ENCODE measurements at regions not wholly inside any gene's neighbourhood (a gene's known extent, or its start where the extent isn't known, plus 50 kb on each side); places are given as distances from the start of the nearest gene placed in this dataset.
"Not testable (repeated sequence)": the region's sequence is repeated elsewhere in the genome, so short reads cannot be mapped to it uniquely, and the experiment has no call there.

DNA sequence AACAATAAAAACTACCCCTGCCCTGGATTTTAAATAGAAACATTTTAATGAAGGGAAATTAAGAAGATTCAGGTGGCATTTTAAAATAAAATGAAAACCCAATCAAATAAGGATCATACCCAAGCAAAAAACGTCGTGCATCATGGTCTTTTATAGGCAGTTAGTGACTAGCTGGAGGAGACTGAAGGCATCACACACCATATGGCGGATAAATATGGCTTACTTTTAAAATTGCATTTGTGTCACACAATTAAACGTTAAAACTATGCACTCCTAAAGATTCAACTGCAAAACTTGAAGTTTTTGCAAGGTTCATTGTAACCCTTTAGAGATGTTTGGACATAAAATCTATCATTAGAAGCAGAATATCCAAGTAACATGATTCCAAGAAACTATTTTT lies 200.1 kb upstream of the NRG3 start:
- DNase-seq = no peak

DNA sequence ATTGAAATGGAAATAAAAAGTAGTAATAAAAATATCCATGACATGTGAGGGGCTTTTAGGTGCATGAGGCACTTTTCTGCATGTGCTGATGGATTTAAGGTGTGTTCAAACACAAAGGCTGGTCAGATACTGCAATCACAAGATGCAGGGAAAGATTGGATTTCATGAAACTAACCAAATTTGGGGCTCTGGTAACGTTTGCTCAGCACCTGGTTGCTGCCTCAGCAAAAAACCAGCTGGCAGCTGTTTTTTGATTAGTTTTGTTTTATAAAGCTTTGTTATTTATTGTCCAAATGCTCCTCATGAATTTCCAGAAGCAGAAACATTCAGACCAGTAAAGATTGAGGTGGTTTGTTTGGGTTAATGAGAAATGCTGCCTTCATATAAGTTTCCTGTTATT lies 195.7 kb upstream of the NRG3 start:
- no peak for DNase-seq

DNA sequence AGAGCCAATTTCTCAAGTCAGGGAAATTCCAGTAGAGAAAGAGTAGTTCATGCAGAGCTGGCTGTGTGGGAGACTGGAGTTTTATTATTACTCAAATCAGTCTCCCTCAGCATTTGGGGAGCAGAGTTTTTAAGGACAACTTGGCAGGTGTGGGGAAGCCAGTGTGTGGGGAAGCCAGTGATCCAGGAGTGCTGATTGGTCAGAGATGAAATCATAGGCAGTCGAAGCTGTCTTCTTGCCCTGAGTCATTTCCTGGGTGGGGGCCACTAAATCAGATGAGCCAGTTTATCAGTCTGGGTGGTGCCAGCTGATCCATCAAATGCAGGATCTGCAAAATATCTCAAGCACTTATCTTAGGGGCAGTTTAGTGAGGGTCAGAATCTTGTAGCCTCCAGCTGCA lies 194.6 kb upstream of the NRG3 start:
- no peak for DNase-seq

DNA sequence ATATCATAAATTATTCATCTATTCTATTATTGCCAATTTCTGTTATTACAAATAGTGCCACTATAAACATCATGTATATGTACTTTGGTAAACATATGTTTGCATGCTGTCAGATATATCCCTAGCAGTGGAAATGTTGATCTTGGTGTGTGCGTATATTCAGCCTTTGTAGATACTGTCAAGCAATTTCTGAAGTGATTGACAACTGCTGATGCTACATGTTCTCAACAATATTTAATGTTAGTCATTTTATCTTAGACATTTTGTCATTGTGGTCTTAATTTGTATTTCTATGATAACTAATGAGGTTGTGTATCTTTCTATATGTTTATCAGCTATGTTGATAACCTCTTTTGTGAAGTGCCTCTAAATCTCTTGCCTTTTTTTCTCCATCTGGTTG lies 186.5 kb upstream of the NRG3 start:
- no peak for DNase-seq

DNA sequence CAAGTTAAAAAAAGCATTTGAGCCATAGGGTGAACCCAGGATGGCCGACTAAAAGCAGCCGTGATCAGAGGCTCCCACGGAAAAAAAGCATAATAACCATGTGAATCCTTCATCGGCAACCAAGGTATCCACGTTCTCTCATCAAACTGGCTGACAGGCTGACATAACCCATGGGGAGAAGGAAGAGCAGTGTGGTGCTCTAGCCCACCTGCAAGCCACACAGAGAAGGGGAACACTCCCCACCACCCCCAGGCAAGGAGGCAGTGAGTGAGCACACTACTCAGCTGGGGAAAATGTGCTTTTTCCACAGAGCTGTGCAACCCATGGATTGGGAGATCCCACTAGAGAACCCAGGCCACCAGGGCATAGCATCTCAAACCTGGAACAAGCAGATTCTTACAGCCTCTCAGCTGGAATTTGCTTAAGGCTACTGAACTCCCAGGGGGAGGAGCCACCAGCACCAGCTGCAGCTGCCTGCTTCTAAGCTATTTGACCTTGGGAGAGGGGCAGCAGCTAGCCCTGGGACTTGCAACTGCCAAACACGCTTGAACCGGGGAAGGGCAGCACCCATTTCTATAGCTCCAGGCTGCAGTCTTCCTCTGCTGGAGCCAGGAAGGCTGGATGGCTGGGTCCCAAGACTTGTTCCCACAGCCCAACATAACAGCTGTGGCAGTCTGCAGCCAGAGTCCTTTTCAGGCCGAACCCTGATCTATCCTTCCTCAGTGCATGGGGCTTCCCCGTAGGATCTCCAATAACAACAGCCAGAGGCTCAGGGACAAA lies 178.2 kb upstream of the NRG3 start:
- DNase-seq = no peak

DNA sequence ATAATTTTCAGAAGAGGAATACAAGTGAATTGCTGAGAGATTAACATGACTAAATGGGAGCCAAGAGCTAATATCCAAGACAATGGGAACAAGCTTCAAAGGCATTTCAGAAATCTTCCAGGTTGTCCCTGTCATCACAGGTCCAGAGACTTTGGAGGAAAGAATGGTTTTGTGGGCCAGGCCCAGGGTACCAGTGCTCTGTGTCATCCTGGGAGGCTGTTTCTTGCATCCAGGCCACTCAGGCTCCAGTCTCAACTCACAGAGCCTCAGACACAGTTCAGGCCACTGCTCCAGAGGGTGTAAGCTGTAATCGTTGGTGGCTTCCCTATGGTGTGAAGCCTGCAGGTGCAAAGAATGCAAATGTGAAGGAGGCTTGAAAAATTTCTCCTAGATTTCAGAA lies 170.4 kb upstream of the NRG3 start:
- DNase-seq = no peak

DNA sequence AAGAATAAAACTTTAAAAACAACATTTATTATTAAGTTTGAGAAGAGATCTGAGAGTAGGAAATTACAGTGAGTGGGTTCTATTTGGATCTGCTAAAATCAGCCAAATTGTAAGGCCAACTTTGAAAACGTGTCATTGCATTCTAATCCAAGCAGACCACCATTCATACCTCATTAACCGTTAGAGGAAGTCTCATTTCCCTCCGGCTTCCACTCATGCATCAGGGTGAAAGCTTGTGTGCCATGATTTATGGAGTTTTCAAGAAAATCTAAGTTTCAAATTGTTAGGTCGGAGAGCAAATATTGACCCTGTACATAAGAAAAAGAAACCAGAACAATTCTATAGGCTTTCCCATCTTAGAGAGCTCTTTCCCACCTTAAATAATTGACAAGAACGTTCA lies 166.6 kb upstream of the NRG3 start:
- DNase-seq = no peak

DNA sequence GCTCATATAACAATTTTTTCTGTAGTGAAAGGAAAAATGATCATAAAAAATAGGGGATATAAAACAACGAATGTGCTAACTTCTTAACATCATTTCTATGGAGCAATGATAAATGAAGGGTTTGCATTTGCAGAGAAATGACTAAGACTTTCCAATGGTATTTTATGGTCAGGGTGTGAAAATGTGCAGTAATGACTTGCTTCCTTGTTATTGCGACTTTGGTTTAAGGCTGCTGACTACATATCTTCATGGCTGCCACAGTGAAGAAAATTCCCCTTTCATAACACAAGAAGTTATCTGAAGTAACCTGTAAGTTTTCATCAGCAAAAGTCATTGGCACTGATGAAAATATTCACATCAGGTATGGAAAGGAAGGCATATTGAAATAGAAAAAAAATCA lies 166.1 kb upstream of the NRG3 start:
- no peak for DNase-seq

DNA sequence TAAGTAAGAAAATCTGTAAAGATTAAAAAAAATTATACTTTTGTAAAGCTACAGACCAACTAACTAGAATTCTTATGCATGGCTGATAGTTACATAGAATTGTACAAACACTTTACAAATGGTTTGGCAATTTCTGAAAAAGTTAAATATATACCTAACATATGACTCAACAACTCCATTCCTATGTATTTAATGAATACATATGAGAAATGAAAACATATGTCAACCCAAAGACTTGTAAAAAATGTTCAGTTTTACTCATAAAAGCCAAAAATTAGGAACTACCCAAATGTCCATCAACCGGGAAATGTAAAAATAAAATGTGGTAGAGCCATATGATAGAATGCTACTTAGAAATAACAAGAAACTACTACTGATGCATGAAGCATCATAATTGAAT lies 152.6 kb upstream of the NRG3 start:
- DNase-seq = no peak

DNA sequence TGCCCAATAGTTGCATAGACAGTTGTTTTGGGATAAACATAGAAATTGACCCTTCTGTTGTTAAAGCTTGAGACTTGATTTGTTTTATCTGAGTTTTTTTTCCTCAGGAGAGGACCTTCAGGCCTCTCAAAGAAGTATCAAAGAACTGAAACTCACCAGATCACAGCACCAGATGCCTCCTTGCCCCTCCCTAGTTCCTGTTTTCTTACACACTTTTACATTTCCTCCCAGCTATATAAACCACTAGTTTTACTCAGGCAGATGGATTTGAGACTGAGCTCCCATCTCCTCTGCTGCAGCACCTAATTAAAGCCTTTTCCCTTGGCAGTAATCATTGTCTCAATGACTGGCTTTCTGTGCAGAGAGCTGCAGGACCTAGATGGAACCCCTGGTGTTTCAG lies 150.6 kb upstream of the NRG3 start:
- DNase-seq = no peak

DNA sequence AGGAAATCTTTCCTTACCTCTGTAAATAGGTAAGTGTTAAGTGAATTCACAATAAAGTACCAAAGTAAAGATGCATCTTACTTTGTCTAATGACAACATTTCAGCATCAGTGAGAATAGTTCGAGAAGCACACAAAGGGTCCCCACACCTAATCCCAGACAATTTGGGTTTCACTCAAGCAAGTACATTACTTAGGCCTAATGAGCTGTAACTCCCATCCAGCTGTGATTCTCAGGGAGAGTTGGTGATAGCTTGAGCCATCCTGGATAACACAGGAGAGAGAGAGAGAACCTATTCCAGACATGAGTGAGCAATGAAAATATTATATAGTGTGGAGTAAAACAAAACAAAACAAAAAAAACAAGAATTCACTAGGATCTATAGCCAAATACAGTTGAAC lies 149.1 kb upstream of the NRG3 start:
- no peak for DNase-seq

DNA sequence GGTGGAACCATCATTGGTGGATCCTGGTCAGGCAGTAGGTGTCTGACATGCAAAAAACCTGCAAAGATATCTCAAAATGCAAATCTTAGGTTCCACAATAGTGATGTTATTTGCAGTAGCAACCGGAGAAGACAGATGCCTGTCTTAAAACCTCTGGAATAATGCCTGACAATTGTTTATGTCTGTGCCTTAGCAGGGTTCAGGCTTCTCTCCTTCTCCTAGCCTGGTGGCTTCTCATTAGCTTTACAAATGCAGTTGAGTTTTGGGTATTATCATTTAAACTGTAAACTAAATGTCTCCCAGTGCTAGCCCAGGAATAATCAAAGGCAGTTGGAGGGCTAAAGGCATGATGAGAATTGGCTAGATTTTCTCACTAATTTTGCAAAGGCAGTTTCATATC lies 146.3 kb upstream of the NRG3 start:
- DNase-seq = no peak

DNA sequence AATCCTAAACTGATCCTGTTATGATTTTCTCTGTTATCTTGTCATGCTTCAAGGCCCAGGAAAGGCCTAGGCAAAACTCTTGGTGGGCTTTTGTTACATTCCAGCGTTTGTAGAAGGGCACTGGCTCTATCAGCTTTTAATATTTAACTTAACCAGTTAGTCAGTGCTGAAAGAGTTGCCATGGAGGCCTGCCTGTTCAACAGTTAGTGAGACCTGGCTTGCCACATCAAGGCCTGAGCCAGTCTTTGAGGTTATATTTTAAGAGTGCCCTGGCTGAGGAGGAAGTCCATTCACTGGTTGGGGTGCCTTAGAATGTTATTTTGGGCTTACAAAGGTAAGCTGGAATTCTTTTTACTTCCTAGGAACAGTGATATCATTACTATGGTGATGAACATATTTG lies 144.1 kb upstream of the NRG3 start:
- no peak for DNase-seq

DNA sequence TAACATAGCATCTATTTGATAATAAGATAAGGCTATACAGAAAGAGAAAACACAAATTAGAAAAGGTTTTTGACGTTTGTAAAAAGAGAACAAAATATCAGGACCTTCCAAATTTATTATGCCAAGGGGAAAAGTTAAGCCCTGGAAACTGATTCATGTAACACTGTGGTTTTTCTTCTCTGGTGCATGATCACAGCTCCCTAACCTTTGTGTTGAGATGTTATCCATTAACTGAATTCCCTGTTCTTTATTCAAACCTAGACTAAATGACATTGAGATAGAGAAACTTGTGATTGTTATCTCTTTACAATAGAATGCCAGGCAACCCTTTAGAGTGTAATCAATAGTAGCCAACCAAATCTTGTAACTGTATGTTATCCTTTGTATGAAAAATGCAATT lies 141.5 kb upstream of the NRG3 start:
- no peak for DNase-seq

DNA sequence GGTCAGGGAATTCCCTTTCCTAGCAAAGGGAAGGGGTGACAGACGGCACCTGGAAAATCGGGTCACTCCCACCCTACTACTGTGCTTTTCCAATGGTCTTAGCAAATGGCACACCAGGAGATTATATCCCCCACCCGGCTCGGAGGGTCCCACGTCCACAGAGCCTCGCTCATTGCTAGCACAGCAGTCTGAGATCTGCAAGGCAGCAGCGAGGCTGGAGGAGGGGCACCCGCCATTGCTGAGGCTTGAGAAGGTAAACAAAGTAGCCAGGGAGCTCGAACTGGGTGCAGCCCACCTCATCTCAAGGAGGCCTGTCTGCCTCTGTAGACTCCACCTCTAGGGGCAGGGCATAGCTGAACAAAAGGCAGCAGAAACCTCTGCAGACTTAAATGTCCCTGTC lies 139.8 kb upstream of the NRG3 start:
- not testable (repeated sequence) for DNase-seq

DNA sequence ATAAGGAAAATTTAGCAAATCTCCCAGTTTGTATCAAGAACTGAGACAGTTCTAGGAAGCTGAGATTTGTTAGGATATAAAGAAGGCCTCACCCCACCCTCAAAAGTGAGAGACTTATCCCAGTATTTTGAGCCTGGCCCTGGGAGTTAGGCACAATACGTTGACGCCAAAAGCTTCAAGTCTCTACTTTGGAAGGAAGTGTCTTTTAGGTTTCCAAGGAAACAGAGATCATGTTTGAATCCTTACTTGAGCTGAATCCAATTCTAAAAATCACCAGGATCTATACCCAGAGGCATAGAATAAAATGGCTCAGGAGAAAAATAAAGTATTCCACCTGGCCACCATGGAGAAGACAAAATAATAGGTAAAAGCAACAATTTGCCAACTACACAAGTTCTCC lies 115.9 kb upstream of the NRG3 start:
- DNase-seq = no peak

DNA sequence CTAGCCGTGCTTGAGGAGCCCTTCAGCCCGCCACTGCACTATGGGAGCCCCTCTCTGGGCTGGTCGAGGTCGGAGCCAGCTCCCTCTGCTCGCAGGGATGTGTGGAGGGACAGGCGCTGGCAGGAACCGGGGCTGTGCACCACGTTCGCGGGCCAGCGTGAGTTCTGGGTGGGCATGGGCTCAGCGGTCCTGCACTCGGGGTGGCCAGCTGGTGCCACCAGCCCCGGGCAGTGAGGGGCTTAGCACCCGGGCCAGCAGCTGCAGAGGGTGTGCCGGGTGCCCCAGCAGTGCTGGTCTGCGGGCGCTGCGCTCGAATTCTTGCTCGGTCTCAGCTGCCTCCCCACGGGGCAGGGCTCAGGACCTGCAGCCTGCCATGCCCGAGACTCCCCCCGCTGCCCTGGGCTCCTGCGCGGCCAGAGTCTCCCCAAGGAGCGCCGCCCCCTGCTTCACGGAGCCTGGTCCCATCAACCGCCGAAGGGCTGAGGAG lies 90.8 kb upstream of the NRG3 start:
- DNase-seq = no peak

DNA sequence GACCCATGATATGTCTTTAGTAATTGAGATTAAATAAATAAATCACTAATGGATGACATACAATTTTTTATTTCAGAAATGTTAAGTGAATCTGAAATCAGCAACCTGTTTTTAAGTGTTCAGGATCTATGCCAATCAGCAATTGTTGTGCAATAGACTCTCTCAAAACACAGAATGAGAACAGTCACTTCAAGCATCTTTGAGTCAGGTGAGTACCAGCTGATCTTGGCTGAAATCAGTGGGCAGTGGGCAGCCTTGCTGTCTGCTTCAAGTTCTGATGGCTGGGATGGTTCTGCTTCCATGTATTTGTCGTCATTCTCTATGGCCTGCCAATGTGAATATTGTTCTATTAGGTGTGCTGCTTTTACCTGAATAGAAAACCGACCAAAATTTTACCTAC lies 82.3 kb upstream of the NRG3 start:
- DNase-seq = no peak

DNA sequence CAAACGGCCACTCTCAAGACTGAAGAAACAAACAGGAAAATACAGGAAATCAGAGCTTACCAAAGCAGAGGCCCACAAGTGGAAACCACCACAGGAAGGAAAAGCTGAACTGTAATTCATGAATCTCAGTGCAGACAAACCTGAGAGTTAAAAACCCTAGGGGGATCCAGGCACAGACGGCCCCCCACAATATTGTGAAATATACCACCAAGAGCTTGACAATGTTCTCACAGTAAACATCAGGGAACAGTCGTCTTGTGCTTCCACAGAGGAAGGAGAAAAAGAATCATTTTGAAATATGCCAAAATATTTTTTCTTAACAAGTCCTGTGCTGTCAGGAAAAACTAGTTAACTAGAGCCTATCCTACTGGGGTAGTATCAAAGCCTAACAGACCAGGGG lies 68.2 kb upstream of the NRG3 start:
- no peak for DNase-seq

DNA sequence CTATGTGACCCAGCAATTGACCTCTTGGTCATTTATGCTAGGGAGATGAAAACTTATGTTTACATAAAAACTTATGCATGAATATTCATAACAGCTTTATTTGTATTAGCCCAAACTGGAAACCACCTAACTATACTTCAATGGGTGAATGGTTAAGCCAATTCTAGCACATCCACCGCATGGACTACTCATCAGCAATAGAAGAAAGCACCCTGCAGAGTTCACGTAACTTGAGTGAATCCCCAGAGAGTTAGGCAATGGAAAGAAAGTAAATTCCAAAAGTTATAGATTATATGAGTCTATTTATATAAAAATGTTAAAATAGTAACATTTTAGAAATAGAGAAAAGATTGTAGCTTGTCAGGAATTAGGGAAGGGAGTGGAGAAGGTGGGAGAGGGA lies 60.2 kb upstream of the NRG3 start:
- DNase-seq = no peak

DNA sequence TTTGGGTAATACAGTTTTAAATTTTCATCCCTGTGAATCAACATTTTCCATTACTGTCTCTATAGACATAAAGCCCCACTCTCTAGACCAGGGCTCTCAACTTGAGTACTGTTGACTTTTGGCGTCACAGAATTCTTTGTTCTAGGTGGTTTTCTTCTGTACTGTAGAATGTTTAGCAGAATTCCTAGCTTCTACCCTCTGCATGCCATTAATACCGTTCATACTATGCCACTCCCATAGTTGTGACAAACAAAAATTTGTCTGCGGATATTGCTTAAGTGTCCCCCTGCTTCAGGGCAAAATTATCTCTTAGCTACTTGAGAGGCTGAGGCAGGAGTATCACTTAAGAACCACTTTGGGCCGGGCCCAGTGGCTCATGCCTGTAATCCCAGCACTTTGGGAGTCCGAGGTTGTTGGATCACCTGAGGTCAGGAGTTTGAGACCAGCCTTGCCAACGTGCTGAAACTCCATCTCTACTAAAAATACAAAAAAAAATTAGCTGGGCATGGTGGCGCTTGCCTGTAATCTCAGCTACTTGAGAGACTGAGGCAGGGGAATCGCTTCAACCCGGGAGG lies 57.3 kb upstream of the NRG3 start:
- DNase-seq = no peak

DNA sequence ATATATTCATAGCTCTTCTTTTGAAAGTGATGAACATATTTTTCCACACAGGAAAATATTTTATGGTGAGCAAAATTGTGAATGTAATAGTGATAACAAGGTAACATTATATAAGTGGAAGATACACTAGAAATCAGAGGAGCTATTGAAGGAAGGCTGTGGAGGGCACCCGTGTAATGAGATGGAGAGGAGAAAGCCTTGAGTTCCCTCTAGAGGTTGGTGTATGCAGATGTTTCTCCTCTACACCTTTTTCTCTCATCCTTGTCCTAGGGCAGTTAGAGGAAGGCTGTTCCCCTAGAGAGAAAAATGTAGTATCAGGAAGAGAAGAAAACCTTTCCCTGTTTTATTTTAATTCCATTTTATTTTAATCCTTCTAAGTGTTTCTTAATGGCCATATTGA lies 54.6 kb upstream of the NRG3 start:
- DNase-seq = no peak
